Pancreas (tissue), 10 donors: ENCODE measurements at regions not wholly inside any gene's neighbourhood (a gene's known extent, or its start where the extent isn't known, plus 50 kb on each side); places are given as distances from the start of the nearest gene placed in this dataset.

Experiments
- ATAC-seq, 4 donors: fragments of 200-7000 bp; cut with Tn5 transposase; one replicate each; pipeline versions ENCODE4 v1.8.0 to v1.9.1; 2020; ENCODE audit warnings: mild to moderate bottlenecking in 4 of 4, moderate library complexity in 4 of 4
- DNase-seq, 6 donors: peaks; one replicate each; pipeline ENCODE4 v3.0.0-alpha.2; 2020
- FAIRE-seq: peaks from 2 replicates; lab custom pipeline; 2012; peaks lifted over from hg19 to GRCh38; lab: Jason Lieb, UNC
- H3K27ac ChIP-seq, 4 donors: fragments of 200-600 bp; sonication (generic); 1 replicate in 3 of 4; 2 replicates in 1 of 4; pipeline versions ENCODE4 v1.5.0 to v1.8.0; 2020
- H3K27me3 ChIP-seq, 4 donors: fragments of 200-600 bp; one replicate each; pipeline ENCODE4 v1.8.0; 2021
- H3K36me3 ChIP-seq, 3 donors: fragments of 200-600 bp; sonication (generic) in 1 of 3; one replicate each; pipeline versions ENCODE4 v1.5.0 to v1.8.0; 2020 to 2021
- H3K4me1 ChIP-seq, 3 donors: fragments of 200-600 bp; one replicate each; pipeline ENCODE4 v1.8.0; 2021
- H3K4me3 ChIP-seq, 4 donors: fragments of 200-600 bp; sonication (generic) in 2 of 4; one replicate each; pipeline versions ENCODE4 v1.5.0 to v1.8.0; 2020 to 2021
- H3K9me3 ChIP-seq, 4 donors: fragments of 200-600 bp; one replicate each; pipeline ENCODE4 v1.8.0; 2021
- CTCF ChIP-seq, 4 donors: fragments of 200-600 bp; sonication (generic) in 3 of 4; IDR thresholded peaks; one replicate each; pipeline versions ENCODE4 v1.5.0 to v1.8.0; 2021; ENCODE audit warnings: antibody characterized with exemption in 4 of 4
- WGBS, 2 donors: extraction: QIAGEN DNeasy Blood & Tissue Kit; methylation state at CpG; one replicate each; pipeline ENCODE4 v1.1.7; 2013; 5-methylcytosine and 5-hydroxymethylcytosine counted together
- intact Hi-C, 3 donors: fragments of 100-400 bp; cut with DNase I; formaldehyde crosslinking; loops; one replicate each; pipeline versions ENCODE4 v1.11.1 to v1.14.2; 2022
- donor health status: healthy with polysubstance abuse.
- donor health status: DM: no; HTN: no; CAD: no; lungs with moderate emphysema.
- donor health status: DM: no; HTN: no; CAD: no.
- donor health status: control.
- donor health status: control.
- donor health status: Bipolar disorder and iron deficiency.
- donor health status: DM: yes; HTN: yes; CAD: no.
- donor health status: DM: no; HTN: no; CAD: no.
- donor health status: DM: no; HTN: no; CAD: no.
- donor health status: DM: yes; HTN: yes; CAD: no.

- Histone ChIP-seq H3K36me3 (no peaks in the 10 kb centered on the region), H3K27ac (no peak overlapping the region), H3K4me3 (no peak overlapping the region), H3K4me1 (no peaks in the 10 kb centered on the region), H3K27me3 (no peaks in the 10 kb centered on the region), H3K9me3 (no peaks in the 10 kb centered on the region)
- 56 to 65% methylated on average over 5 of the region's 5 CpGs for WGBS, 2 donors
- DNase-seq (peak in 3 of 6 donors; percentile 3 to 46 (median 28)), FAIRE-seq (no peak), ATAC-seq (no peak)
- TF ChIP-seq CTCF (IDR thresholded peaks at IDR 0.05) = no peak
- intact Hi-C loops = no loop called here
These were observed 642.3 kb downstream of the DMRTA1 start for GRCh38 chr9:23088932-23089364.

GRCh38 chr9:23117616-23118015 is 671.0 kb downstream of the DMRTA1 start:
- no peaks in the 10 kb centered on the region for H3K36me3 ChIP-seq
- H3K4me1 ChIP-seq = no peaks in the 10 kb centered on the region
- no peak overlapping the region for H3K27ac ChIP-seq
- DNase-seq (no peak), ATAC-seq (no peak), FAIRE-seq (no peak)
- WGBS, 2 donors = 49 to 59% methylated on average over 2 of the region's 2 CpGs
- intact Hi-C loops = no loop called here
- H3K9me3 ChIP-seq = no peaks in the 10 kb centered on the region
- no peaks in the 10 kb centered on the region for H3K27me3 ChIP-seq
- TF ChIP-seq CTCF (IDR thresholded peaks at IDR 0.05) = no peak
- H3K4me3 ChIP-seq = no peak overlapping the region

DNA sequence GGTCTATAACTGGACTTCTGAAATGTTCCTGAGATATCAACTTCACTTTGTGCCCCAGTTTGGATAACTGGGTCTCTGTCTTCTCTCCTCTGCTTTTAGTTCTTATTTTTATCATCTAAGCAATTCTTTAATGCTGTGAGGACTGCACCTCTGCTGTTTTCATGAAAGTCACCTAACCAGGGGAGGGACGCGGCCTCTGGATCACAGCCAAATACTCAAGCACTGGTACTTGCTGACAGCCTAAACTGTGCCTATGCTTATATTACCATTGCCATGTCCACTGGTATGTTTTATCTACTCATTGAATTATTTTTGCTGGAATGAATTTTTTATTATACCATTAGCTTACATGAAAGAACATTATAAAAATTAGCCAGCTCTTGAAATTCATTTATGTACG is 674.0 kb downstream of the DMRTA1 start:
- intact Hi-C loops = loop anchor here in 1 of 3 donors (10.0 kb wide), 1 partner anchor 374 kb away; no protein-coding TSS in a partner anchor
- H3K4me1 ChIP-seq = peaks cover 0 to 4% (median 0%) of the 10 kb centered on the region in 3 donors
- H3K36me3 ChIP-seq = no peaks in the 10 kb centered on the region
- ATAC-seq (no peak), FAIRE-seq (no peak), DNase-seq (no peak)
- WGBS, 2 donors = 49 to 63% methylated on average over 3 of the region's 3 CpGs
- no peak overlapping the region for H3K27ac ChIP-seq
- no peaks in the 10 kb centered on the region for H3K27me3 ChIP-seq
- H3K4me3 ChIP-seq = no peak overlapping the region
- H3K9me3 ChIP-seq = no peaks in the 10 kb centered on the region
- no peak for TF ChIP-seq CTCF (IDR thresholded peaks at IDR 0.05)

GRCh38 chr9:23123048-23123632 is 676.5 kb downstream of the DMRTA1 start:
- no peaks in the 10 kb centered on the region for H3K9me3 ChIP-seq
- 64 to 67% methylated on average over 5 of the region's 5 CpGs for WGBS, 2 donors
- no peak overlapping the region for H3K4me3 ChIP-seq
- peak; percentile 20 to 42 (median 34) for TF ChIP-seq CTCF (IDR thresholded peaks at IDR 0.05)
- ATAC-seq = peak in 1 of 4 donors; percentile 46
- no peak for FAIRE-seq
- no peak for DNase-seq
- H3K36me3 ChIP-seq = no peaks in the 10 kb centered on the region
- no peaks in the 10 kb centered on the region for H3K27me3 ChIP-seq
- no peak overlapping the region for H3K27ac ChIP-seq
- intact Hi-C loops = loop anchor here in 1 of 3 donors (10.0 kb wide), 1 partner anchor 372 kb away; no protein-coding TSS in a partner anchor
- peaks cover 0 to 4% (median 0%) of the 10 kb centered on the region in 3 donors for H3K4me1 ChIP-seq

- H3K36me3 ChIP-seq = no peaks in the 10 kb centered on the region
- no peak overlapping the region for H3K27ac ChIP-seq
- TF ChIP-seq CTCF (IDR thresholded peaks at IDR 0.05) = no peak
- no peaks in the 10 kb centered on the region for H3K9me3 ChIP-seq
- no peaks in the 10 kb centered on the region for H3K27me3 ChIP-seq
- H3K4me1 ChIP-seq = no peaks in the 10 kb centered on the region
- ATAC-seq = no peak
- 42 to 67% methylated on average over 1 of the region's 1 CpG for WGBS, 2 donors
- intact Hi-C loops = no loop called here
- no peak for DNase-seq
- no peak overlapping the region for H3K4me3 ChIP-seq
- no peak for FAIRE-seq
These were observed 680.6 kb downstream of the ELAVL2 start for GRCh38 chr9:23145467-23145866.
